ENCODE measurements at regions not wholly inside any gene's neighbourhood (a gene's known extent, or its start where the extent isn't known, plus 50 kb on each side); places are given as distances from the start of the nearest gene placed in this dataset.

- TF ChIP-seq EZH2 (IDR thresholded peaks at IDR 0.05; ENCODE audit: low read length, missing control alignments): no peak
- TF ChIP-seq CTCF (conservative IDR thresholded peaks at IDR 0.05 in 1 of 2, IDR thresholded peaks at IDR 0.05 in 1 of 2; ENCODE audit: low read depth in 1 of 2, low read length in 2 of 2): no peak
Observed at GRCh38 chr15:95987886-95988573, 342.5 kb upstream of the NR2F2 start.

Measured in fibroblast of lung (primary cell).